Gastrocnemius medialis (tissue), 4 donors: ENCODE measurements at regions not wholly inside any gene's neighbourhood (a gene's known extent, or its start where the extent isn't known, plus 50 kb on each side); places are given as distances from the start of the nearest gene placed in this dataset.

ENCODE experiments used
- ATAC-seq, 2 donors: fragments of 150-250 bp; one replicate each; pipeline ENCODE4 v1.9.1; 2016
- DNase-seq, 2 donors: peaks; one replicate each; pipeline ENCODE4 v3.0.0-alpha.2; 2019
- H3K27ac ChIP-seq, 4 donors: fragments of 200-600 bp; sonication (generic); 1 replicate in 1 of 4; 2 replicates in 3 of 4; pipeline ENCODE4 v1.5.1; 2016 to 2018; ENCODE audit warnings: mild to moderate bottlenecking in 2 of 4, moderate library complexity in 1 of 4
- H3K27me3 ChIP-seq, 3 donors: fragments of 200-600 bp; sonication (generic) in 2 of 3; 1 replicate in 1 of 3; 2 replicates in 2 of 3; pipeline versions ENCODE4 v1.5.1 to v1.6.0; 2016 to 2019; ENCODE audit warnings: mild to moderate bottlenecking in 1 of 3, moderate library complexity in 1 of 3
- H3K36me3 ChIP-seq, 2 donors: fragments of 200-600 bp; sonication (generic) in 1 of 2; one replicate each; pipeline ENCODE4 v1.5.1; 2017 to 2018
- H3K4me1 ChIP-seq, 2 donors: fragments of 200-600 bp; sonication (generic) in 1 of 2; one replicate each; pipeline ENCODE4 v1.5.1; 2016 to 2017; ENCODE audit warnings: mild to moderate bottlenecking in 2 of 2
- H3K4me3 ChIP-seq, 4 donors: fragments of 200-600 bp; sonication (generic) in 3 of 4; 1 replicate in 1 of 4; 2 replicates in 3 of 4; pipeline ENCODE4 v1.5.1; 2016 to 2019; ENCODE audit warnings: mild to moderate bottlenecking in 2 of 4
- H3K9me3 ChIP-seq, 3 donors: fragments of 200-600 bp; sonication (generic) in 2 of 3; 1 replicate in 1 of 3; 2 replicates in 2 of 3; pipeline ENCODE4 v1.5.1; 2016 to 2019
- POLR2A ChIP-seq, 2 donors: fragments of 450-650 bp; IDR thresholded peaks; one replicate each; pipeline ENCODE4 v1.6.1; 2017; ENCODE audit warnings: antibody characterized with exemption in 2 of 2, mild to moderate bottlenecking in 2 of 2, moderate library complexity in 2 of 2
- in situ Hi-C, 4 donors: fragments of 200-750 bp; cut with MboI; loops; one replicate each; pipeline versions ENCODE4 v1.15.0 to v1.8.0; 2017; ENCODE audit warnings: low sequenced_read_pairs in 4 of 4
- intact Hi-C: fragments of 100-400 bp; cut with DNase I; formaldehyde crosslinking; loops from one replicate; pipeline ENCODE4 v1.15.1; 2023; ENCODE audit warnings: low total_unique reads
- TF ChIP-seq, protein P1 (sequence below), 5 experiments: fragments of 450-650 bp in 3 of 5; fragments of 200-600 bp in 2 of 5; sonication (generic) in 2 of 5; IDR thresholded peaks in 4 of 5; conservative IDR thresholded peaks in 1 of 5; 1 replicate in 4 of 5; 2 replicates in 1 of 5; pipeline ENCODE4 v1.5.1; 2016 to 2019; ENCODE audit warnings: antibody characterized with exemption in 5 of 5, mild to moderate bottlenecking in 3 of 5, moderate library complexity in 3 of 5

DNA sequence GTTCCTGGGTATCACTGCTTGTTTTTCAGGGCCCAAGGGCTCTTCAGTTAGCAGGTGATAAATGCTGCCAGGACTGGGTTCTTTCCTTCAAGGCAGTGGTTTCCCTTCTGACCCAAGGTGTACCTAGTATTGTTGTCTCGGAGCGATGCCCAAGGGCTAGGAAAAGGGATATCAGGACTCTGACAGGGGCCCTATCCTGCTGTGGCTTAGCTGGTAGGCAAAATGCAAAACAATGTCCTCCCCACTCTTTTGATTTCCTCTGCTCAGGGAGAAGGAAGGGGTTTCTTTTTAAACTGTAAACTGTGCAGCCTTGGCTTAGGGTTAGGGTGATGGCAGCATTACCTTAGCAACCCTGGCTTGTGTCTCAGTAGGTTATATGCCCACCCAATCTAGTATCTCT lies 508.8 kb upstream of the CTNND2 start:
- Histone ChIP-seq H3K4me1 (no peaks in the 10 kb centered on the region), H3K27ac (no peak overlapping the region), H3K36me3 (no peaks in the 10 kb centered on the region), H3K4me3 (no peak overlapping the region), H3K9me3 (no peaks in the 10 kb centered on the region), H3K27me3 (no peaks in the 10 kb centered on the region)
- intact Hi-C loops = no loop called here
- in situ Hi-C loops = no loop called here
- TF ChIP-seq, protein P1, sequence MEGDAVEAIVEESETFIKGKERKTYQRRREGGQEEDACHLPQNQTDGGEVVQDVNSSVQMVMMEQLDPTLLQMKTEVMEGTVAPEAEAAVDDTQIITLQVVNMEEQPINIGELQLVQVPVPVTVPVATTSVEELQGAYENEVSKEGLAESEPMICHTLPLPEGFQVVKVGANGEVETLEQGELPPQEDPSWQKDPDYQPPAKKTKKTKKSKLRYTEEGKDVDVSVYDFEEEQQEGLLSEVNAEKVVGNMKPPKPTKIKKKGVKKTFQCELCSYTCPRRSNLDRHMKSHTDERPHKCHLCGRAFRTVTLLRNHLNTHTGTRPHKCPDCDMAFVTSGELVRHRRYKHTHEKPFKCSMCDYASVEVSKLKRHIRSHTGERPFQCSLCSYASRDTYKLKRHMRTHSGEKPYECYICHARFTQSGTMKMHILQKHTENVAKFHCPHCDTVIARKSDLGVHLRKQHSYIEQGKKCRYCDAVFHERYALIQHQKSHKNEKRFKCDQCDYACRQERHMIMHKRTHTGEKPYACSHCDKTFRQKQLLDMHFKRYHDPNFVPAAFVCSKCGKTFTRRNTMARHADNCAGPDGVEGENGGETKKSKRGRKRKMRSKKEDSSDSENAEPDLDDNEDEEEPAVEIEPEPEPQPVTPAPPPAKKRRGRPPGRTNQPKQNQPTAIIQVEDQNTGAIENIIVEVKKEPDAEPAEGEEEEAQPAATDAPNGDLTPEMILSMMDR (IDR thresholded peaks at IDR 0.05 in 4 of 5, conservative IDR thresholded peaks at IDR 0.05 in 1 of 5) = no peak
- TF ChIP-seq POLR2A (IDR thresholded peaks at IDR 0.05) = no peak
- no peak for DNase-seq
- ATAC-seq = no peak

DNA sequence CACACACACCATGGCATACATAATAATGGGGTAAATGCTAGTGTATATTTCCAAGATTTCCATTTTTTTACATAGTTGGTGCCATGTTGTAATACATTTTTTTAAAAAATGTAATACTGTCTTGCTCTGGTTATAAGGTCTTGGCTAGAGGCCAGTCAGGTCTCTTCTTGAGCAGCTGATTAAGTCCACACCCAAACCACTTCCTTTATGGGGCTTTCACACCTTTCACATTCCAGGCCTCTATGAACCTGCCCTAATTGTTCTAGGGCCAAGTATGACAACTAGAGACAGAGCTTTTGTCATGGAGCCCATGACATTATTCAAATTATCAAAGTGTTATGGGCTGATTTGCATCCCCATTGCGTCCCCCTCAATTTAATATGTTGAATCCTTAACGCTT lies 495.6 kb upstream of the CTNND2 start:
- intact Hi-C loops = no loop called here
- Histone ChIP-seq H3K4me1 (no peaks in the 10 kb centered on the region), H3K27ac (no peak overlapping the region), H3K36me3 (no peaks in the 10 kb centered on the region), H3K27me3 (no peaks in the 10 kb centered on the region), H3K4me3 (no peak overlapping the region), H3K9me3 (no peaks in the 10 kb centered on the region)
- ATAC-seq (no peak), DNase-seq (no peak)
- TF ChIP-seq, protein P1 (IDR thresholded peaks at IDR 0.05 in 4 of 5, conservative IDR thresholded peaks at IDR 0.05 in 1 of 5) = no peak
- no peak for TF ChIP-seq POLR2A (IDR thresholded peaks at IDR 0.05)
- in situ Hi-C loops = no loop called here

DNA sequence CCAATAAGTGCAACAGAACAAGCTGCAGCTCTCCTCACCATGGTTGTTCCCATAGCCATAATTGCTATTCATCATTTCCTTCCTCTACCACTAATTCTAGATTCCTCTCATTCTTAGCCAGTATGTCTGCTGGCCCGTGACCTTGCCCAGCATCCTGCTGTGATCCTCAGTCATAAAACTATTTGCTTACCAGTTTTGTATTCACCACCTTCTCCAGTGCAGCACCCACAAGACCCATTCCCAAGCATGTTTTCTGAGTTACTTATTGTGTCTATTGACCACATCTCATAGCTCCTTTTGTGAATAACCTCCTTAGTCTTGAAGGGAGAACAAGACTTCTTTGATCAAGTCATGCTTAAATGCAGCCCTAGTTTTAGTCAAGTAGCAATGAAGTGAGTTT lies 488.0 kb upstream of the CTNND2 start:
- no peak for DNase-seq
- Histone ChIP-seq H3K9me3 (no peaks in the 10 kb centered on the region), H3K27me3 (no peaks in the 10 kb centered on the region), H3K27ac (no peak overlapping the region), H3K36me3 (no peaks in the 10 kb centered on the region), H3K4me3 (no peak overlapping the region), H3K4me1 (no peaks in the 10 kb centered on the region)
- TF ChIP-seq, protein P1 (IDR thresholded peaks at IDR 0.05 in 4 of 5, conservative IDR thresholded peaks at IDR 0.05 in 1 of 5) = no peak
- no peak for TF ChIP-seq POLR2A (IDR thresholded peaks at IDR 0.05)
- intact Hi-C loops (no loop called here), in situ Hi-C loops (no loop called here)
- ATAC-seq = no peak

DNA sequence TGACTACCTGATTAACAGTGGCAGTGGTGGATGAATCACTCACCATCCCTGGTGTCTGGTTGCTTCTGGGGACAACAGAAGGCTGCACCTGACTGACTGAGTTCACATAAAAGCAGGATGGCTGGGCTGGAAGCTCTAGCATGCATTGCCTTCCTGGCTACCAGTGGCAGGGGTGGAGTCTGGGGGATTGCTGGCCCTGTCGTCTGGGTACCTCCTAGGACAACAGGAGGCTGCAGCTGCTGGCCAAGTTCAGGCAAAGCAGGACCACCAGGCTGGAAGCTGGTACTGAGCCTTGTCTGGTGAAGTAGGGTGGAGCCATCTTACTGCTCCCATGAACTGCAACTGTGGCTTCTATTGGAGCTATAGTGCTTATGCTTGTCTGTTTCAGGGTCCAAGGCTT lies 480.8 kb upstream of the CTNND2 start:
- Histone ChIP-seq H3K4me3 (no peak overlapping the region), H3K27me3 (no peaks in the 10 kb centered on the region), H3K4me1 (no peaks in the 10 kb centered on the region), H3K9me3 (no peaks in the 10 kb centered on the region), H3K27ac (no peak overlapping the region), H3K36me3 (no peaks in the 10 kb centered on the region)
- no peak for ATAC-seq
- in situ Hi-C loops = no loop called here
- intact Hi-C loops = no loop called here
- TF ChIP-seq, protein P1 (IDR thresholded peaks at IDR 0.05 in 4 of 5, conservative IDR thresholded peaks at IDR 0.05 in 1 of 5) = no peak
- no peak for TF ChIP-seq POLR2A (IDR thresholded peaks at IDR 0.05)
- DNase-seq = no peak

DNA sequence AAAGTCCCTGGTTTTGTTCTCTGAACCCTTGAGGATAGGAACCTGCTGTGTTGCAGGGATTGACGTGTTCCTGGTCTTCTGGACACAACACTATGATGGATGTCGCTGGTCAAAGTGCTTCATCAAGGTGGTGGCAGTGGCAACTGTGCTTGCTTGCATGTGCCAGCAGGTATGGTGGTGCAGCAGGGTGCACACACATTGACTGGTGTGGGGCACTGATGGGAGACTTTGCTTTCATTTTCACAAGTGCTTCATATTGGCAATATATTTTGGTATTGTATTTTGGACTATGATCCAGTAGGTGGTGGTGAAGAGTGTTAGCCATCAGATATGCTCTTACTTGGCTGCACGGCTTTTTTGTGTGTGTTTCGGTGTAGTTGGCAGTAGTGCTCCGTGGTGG lies 479.8 kb upstream of the CTNND2 start:
- no peak for ATAC-seq
- in situ Hi-C loops = no loop called here

More for the DNA sequence above, 479.8 kb upstream of the CTNND2 start:
- DNase-seq = no peak
- TF ChIP-seq POLR2A (IDR thresholded peaks at IDR 0.05) = no peak
- TF ChIP-seq, protein P1 (IDR thresholded peaks at IDR 0.05 in 4 of 5, conservative IDR thresholded peaks at IDR 0.05 in 1 of 5) = no peak
- Histone ChIP-seq H3K36me3 (no peaks in the 10 kb centered on the region), H3K27me3 (no peaks in the 10 kb centered on the region), H3K9me3 (no peaks in the 10 kb centered on the region), H3K4me3 (no peak overlapping the region), H3K27ac (no peak overlapping the region), H3K4me1 (no peaks in the 10 kb centered on the region)
- intact Hi-C loops = no loop called here
